GM12872 (cell line): ENCODE measurements at regions not wholly inside any gene's neighbourhood (a gene's known extent, or its start where the extent isn't known, plus 50 kb on each side); places are given as distances from the start of the nearest gene placed in this dataset.

Experiments
- TF ChIP-seq, protein P1 (sequence below): IDR thresholded peaks from 3 replicates; pipeline ENCODE4 v1.5.1; 2011; ENCODE audit warnings: low read depth, mild to moderate bottlenecking, low read length, moderate library complexity; ENCODE audit not compliant: insufficient read depth

GRCh38 chr1:55824251-55824640 is 609.1 kb upstream of the USP24 start:
- TF ChIP-seq, protein P1, sequence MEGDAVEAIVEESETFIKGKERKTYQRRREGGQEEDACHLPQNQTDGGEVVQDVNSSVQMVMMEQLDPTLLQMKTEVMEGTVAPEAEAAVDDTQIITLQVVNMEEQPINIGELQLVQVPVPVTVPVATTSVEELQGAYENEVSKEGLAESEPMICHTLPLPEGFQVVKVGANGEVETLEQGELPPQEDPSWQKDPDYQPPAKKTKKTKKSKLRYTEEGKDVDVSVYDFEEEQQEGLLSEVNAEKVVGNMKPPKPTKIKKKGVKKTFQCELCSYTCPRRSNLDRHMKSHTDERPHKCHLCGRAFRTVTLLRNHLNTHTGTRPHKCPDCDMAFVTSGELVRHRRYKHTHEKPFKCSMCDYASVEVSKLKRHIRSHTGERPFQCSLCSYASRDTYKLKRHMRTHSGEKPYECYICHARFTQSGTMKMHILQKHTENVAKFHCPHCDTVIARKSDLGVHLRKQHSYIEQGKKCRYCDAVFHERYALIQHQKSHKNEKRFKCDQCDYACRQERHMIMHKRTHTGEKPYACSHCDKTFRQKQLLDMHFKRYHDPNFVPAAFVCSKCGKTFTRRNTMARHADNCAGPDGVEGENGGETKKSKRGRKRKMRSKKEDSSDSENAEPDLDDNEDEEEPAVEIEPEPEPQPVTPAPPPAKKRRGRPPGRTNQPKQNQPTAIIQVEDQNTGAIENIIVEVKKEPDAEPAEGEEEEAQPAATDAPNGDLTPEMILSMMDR: no peak

DNA sequence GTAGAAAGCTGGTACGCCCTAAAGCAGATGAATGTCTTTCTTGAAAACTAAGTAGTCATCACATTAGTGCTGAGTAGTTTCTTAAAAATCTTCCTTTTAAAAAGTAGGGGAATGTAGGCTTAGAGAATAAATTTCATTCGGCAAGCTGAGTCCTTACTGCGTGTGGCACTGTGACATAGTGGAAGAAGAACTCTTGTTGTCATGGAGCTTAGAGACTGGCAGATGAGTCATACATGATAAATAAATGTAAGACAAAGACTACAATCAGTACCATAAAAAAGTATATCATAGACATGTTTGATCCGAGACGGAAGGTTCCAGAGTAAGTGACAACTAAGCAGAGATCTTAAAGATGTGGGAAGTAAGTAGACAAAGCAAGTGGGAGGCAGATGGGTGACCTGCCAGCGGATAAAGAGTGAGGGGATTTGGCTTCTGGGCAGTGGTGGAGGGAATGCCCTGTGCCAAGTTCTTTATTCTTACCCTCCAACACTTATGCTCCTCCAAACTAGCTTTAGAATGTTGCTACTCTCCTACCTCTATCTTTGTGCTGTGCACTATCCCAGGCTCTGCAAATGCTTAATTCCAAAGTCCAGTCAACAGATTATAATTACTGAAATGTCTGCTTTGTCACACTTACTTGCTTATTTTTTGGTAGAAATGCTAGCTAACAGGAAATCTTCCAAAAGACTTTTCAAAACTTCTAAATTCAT is 608.5 kb upstream of the USP24 start:
- TF ChIP-seq, protein P1: no peak

- TF ChIP-seq, protein P1: no peak
Measured at GRCh38 chr1:55822891-55823290, 607.7 kb upstream of the USP24 start.

- TF ChIP-seq, protein P1: no peak
Measured at GRCh38 chr1:55821234-55821633, 606.1 kb upstream of the USP24 start.

GRCh38 chr1:55820501-55820900 is 605.3 kb upstream of the USP24 start:
- TF ChIP-seq, protein P1: no peak

DNA sequence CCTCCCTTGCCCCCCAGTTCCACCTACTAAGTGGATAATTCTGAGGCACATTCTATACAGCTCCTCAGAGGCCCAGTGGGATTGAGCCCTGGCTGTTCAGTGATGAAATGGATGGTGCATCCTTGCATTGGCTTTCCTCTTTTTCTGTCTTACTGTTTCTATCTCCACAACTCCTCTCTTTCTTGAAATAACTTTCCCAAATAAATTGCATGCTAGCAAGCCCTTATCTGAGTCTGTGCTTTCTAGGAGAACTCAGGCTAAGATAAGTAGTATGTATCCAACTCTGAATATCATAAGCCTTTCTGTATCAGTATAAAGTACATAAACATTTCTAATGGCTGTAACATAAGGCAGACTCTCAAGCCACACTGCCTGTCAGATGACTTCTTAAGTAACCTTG is 603.8 kb upstream of the USP24 start:
- TF ChIP-seq, protein P1: no peak

- TF ChIP-seq, protein P1: no peak
Measured at GRCh38 chr1:55816456-55817426, 601.6 kb upstream of the USP24 start.
